ENCODE measurements at regions not wholly inside any gene's neighbourhood (a gene's known extent, or its start where the extent isn't known, plus 50 kb on each side); places are given as distances from the start of the nearest gene placed in this dataset.

GRCh38 chr1:79100385-79100784 lies 93.9 kb upstream of the ADGRL4 start:
- no peak overlapping the region for H3K27ac ChIP-seq
- no peak for TF ChIP-seq CTCF (IDR thresholded peaks at IDR 0.05)
- TF ChIP-seq POLR2A (IDR thresholded peaks at IDR 0.05) = no peak
- intact Hi-C loops (cut with DNase I) = no loop called here
- DNase-seq = no peak
- no peaks in the 10 kb centered on the region for H3K4me1 ChIP-seq
- no peaks in the 10 kb centered on the region for H3K27me3 ChIP-seq
- H3K4me3 ChIP-seq = no peak overlapping the region
- ATAC-seq = no peak
- H3K36me3 ChIP-seq = no peaks in the 10 kb centered on the region
- H3K9me3 ChIP-seq = no peaks in the 10 kb centered on the region
- WGBS (ENCODE audit: insufficient coverage, low coverage, low lambda C conversion rate, missing lambda C conversion rate) = 58% methylated on average over 7 of the region's 7 CpGs

DNA sequence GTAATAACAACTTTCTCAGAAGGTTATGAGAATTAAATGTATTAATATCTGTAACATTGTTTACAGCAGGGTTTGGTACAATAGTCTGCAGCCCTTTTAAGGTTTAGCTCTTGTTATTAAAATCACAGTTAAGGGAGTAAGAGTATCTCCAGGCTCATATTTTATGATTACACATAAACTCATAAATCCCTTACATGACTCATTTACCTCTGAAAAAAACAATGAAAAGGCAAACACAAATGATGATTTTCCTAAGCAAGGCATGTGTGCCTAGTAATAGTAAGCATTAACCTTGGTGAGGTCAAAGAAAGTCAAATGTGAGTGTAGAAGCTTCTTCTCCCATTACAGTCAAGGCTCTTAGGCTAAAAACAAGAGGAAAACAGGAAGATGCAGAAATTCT lies 84.5 kb upstream of the ADGRL4 start:
- ATAC-seq (no peak), DNase-seq (no peak)
- no peaks in the 10 kb centered on the region for H3K4me1 ChIP-seq
- no peak overlapping the region for H3K4me3 ChIP-seq
- no peaks in the 10 kb centered on the region for H3K36me3 ChIP-seq
- intact Hi-C loops (cut with DNase I) = no loop called here
- H3K27me3 ChIP-seq = no peaks in the 10 kb centered on the region
- no peaks in the 10 kb centered on the region for H3K9me3 ChIP-seq
- H3K27ac ChIP-seq = no peak overlapping the region
- TF ChIP-seq CTCF (IDR thresholded peaks at IDR 0.05) = no peak
- no peak for TF ChIP-seq POLR2A (IDR thresholded peaks at IDR 0.05)

DNA sequence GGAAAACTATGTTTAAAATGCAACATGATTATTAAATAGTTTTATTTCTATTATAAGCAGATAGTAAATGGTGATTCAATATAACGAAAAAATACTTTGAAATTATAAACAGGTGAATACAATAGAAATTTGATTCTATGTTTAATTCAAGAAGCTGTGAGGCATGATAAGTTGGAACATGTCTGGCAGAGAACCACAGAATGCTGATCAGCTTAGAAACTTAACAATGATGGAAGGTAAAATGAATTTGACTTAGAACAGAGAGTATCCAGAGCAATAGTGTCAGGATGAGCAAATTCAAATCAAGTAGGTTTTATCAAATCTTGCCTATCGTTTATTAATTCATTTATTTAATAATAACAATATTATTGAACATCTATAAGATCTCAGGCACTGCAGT lies 83.4 kb upstream of the ADGRL4 start:
- no peak for ATAC-seq
- no peak for DNase-seq
- Histone ChIP-seq H3K27ac (no peak overlapping the region), H3K9me3 (no peaks in the 10 kb centered on the region), H3K36me3 (no peaks in the 10 kb centered on the region), H3K4me3 (no peak overlapping the region), H3K27me3 (no peaks in the 10 kb centered on the region), H3K4me1 (no peaks in the 10 kb centered on the region)
- WGBS (ENCODE audit: insufficient coverage, low coverage, low lambda C conversion rate, missing lambda C conversion rate) = 39% methylated on average over 2 of the region's 2 CpGs
- TF ChIP-seq POLR2A (IDR thresholded peaks at IDR 0.05) = no peak
- TF ChIP-seq CTCF (IDR thresholded peaks at IDR 0.05) = no peak
- intact Hi-C loops (cut with DNase I) = no loop called here

DNA sequence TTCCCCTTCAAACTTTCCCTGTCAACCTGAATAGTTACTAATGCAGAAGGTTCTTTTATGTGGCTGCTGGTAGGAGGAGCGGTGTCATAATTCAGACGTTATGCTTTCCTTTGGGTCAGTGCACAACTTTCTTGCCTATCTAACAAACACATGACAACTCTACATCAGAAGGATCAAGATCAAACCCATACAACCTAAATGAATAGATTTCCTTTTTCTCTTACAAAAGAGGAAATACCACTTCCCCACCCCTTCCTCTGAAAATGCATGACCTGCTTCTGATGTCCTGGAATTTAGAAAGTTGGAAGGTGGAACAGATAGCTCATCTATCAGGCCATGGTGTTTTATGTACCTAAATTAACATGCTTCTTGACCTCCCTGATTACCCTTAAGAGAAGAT lies 75.7 kb upstream of the ADGRL4 start:
- no peak for ATAC-seq
- no peaks in the 10 kb centered on the region for H3K27me3 ChIP-seq
- no peaks in the 10 kb centered on the region for H3K4me1 ChIP-seq
- no peak for DNase-seq
- H3K9me3 ChIP-seq = no peaks in the 10 kb centered on the region
- intact Hi-C loops (cut with DNase I) = no loop called here
- TF ChIP-seq CTCF (IDR thresholded peaks at IDR 0.05) = no peak
- no peak for TF ChIP-seq POLR2A (IDR thresholded peaks at IDR 0.05)
- H3K36me3 ChIP-seq = no peaks in the 10 kb centered on the region
- no peak overlapping the region for H3K27ac ChIP-seq
- H3K4me3 ChIP-seq = no peak overlapping the region
- 51% methylated on average over 2 of the region's 2 CpGs for WGBS (ENCODE audit: insufficient coverage, low coverage, low lambda C conversion rate, missing lambda C conversion rate)

DNA sequence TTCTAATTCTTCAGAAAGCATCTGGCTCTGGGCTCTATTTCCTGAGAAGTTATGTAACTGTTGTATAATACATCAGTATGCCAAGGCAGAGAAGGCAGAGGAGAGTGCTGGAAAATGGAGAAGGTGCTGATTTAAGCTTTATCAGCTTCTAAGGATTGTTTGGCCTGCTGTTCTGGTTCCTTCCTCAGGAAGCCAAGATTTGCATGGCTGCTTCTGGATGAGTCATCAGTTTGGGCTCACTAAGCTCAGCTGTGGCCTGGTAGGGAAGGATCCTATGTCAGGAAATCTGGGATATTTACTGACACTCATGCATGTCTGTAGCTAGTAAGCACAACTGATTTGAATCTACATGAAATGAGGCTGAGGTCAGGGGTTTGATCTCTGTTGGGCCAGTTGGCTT lies 73.2 kb upstream of the ADGRL4 start:
- no peaks in the 10 kb centered on the region for H3K36me3 ChIP-seq
- no peaks in the 10 kb centered on the region for H3K27me3 ChIP-seq
- H3K27ac ChIP-seq = no peak overlapping the region
- ATAC-seq = peak; percentile 73 to 95 (median 82)
- no peaks in the 10 kb centered on the region for H3K4me1 ChIP-seq
- H3K9me3 ChIP-seq = no peaks in the 10 kb centered on the region
- H3K4me3 ChIP-seq = no peak overlapping the region
- TF ChIP-seq CTCF (IDR thresholded peaks at IDR 0.05) (no peak), POLR2A (IDR thresholded peaks at IDR 0.05) (no peak)
- no peak for DNase-seq
- intact Hi-C loops (cut with DNase I) = no loop called here

All from right lobe of liver (tissue), 6 donors.